ENCODE measurements at regions not wholly inside any gene's neighbourhood (a gene's known extent, or its start where the extent isn't known, plus 50 kb on each side); places are given as distances from the start of the nearest gene placed in this dataset.

- no peak for DNase-seq
Observed at GRCh38 chr10:130407052-130407451, 270.9 kb downstream of the GLRX3 start.

- no peak for DNase-seq
Observed at GRCh38 chr10:130409331-130409730, 273.1 kb downstream of the GLRX3 start.

- DNase-seq = no peak
Observed at GRCh38 chr10:130409931-130410330, 273.7 kb downstream of the GLRX3 start.

DNA sequence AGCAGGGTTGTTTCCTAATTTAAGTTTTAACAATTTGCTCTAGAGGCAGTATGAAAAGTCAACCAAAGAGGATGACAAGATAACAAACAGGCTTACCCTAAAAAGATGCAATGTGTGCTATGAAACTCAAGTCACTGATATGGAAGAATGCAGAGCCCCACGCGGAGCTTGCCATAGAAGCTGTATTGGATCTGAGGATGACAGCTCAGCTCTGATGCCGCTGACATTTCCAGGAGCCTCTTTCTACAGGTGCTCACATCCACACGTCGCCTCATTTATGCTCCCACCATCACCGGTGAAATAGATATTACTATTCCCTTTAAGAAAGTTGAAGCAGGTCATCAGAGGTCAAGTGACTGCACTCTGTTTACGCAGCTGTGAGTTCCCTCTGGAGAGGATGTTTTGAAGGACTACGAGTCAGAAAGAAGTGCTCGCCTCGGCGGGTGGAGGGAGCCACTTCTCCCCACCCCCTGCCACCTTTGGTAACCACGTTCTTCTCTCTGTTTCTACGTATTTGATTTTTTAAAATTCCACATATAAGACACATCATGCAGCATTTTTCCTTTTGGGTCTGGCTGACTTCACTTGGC is 275.4 kb downstream of the GLRX3 start:
- no peak for DNase-seq

GRCh38 chr10:130412317-130412716 is 276.1 kb downstream of the GLRX3 start:
- DNase-seq = no peak

DNA sequence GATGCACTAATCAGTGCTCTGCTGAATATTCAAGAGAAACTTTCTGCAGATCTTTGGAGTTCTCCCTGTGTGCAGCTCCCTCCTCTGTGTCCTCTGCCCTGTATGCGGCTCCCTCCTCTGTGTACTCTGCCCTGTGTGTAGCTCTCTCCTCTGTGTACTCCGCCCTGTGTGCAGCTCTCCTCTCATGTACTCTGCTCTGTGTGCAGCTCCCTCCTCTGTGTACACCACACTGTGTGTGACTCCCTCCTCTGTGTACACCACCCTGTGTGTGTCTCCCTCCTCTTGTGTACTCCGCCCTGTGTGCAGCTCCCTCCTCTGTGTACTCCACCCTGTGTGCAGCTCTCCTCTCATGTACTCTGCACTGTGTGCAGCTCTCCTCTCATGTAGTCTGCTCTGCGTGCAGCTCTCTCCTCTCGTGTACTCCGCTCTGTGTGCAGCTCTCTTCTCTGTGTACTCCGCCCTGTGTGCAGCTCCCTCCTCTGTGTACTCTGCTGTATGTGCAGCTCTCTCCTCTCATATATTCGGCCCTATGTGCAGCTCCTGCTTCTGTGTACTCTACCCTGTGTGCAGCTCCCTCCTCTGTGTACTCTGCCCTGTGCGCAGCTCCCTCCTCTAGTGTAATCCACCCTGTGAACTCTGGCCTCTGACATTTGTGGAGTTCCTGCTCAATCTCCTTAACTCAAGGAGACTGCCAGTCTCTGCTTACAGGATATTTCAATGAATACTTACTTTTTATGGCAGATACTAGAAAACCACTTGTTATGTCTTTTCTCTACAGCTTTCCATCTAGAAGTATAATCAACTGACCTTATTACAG is 280.4 kb downstream of the GLRX3 start:
- DNase-seq = no peak

- no peak for DNase-seq
Observed at GRCh38 chr10:130418731-130419130, 282.5 kb downstream of the GLRX3 start.

DNA sequence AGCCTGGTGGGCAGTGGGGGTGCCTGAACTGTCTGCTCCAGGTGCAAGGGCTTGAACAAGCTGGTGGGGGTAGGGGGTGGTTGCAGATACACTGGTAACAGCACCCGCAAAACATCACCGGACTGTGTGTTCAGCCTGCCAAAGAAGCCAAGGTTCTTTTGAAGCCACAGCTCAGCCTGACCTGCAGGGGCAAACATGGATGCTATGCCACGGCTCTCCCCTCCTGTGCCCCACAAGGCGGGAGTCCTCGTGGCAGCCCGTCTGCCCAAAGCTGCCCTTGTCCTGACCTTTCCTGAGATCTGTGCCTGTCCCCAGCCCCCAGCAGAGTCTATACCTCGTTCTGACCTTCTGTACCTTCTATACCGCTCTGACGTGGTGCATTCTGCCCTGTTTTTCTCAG is 285.7 kb downstream of the GLRX3 start:
- no peak for DNase-seq

GRCh38 chr10:130422366-130423324 is 286.5 kb downstream of the GLRX3 start:
- no peak for DNase-seq

GRCh38 chr10:130423455-130424305 is 287.5 kb downstream of the GLRX3 start:
- no peak for DNase-seq

GRCh38 chr10:130424418-130424817 is 288.2 kb downstream of the GLRX3 start:
- DNase-seq = no peak

DNA sequence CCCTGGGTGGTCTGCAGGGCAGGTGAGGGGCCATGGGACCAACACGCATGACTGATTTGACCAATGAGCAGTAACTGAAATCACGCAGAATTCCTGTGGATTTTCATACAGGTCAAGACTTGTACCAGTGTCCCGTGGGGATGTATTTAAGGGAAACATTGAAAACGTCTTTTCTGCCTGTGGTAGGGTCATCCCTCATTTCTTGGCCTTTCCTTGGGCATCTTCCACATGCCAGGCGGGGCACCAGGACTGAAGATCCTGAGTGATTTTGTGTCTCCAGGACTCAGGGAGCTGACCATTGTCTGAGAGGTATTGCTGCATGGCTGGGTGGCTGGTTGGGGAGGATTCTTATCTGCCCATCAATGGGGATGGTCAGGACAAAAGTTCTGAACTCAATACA is 289.0 kb downstream of the GLRX3 start:
- DNase-seq = no peak

GRCh38 chr10:130425881-130426435 is 289.8 kb downstream of the GLRX3 start:
- no peak for DNase-seq

DNA sequence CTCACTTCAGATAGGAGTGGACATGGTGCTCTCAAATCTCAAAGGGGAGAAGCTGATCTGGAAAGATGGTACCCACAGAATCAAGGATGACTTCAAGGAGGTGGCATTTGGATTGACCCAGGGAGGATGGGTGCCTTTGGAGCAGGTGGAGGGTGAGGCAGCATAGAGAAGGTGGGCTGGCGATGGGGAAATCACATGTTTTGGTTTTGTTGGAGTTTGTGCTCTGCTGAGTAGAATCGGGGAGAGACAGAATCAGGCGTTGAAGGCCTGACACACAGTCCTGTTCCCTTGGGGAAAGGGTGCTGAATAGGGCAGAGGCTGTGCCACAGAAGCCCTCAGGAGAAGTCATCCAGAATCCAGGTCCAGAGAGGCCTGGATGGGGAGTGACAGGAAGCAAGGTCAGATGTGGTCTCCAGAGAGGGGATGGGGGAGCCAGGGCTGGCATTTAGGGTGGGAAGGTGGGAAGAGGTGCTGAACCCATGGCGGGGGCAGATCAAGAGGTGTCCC is 291.1 kb downstream of the GLRX3 start:
- DNase-seq = no peak

DNA sequence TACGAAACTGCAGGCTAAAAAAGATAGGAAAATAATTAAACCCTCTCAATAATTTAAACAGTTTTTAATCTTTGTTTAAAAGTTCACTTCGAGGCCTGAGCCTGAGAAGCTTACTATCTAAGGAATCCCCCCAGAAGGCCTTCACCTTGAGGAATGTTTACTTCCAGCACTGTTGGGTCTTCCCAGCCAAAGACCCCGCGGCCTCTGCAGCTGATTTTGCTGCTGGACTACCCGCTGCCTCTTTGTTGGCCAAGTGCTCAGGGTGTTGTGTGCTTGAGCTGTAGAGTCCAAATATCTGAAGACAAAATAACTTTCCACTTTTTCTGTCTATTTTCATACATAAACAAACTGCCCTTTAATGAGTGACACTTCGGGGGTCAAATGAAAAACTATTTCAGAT is 292.7 kb downstream of the GLRX3 start:
- no peak for DNase-seq

DNA sequence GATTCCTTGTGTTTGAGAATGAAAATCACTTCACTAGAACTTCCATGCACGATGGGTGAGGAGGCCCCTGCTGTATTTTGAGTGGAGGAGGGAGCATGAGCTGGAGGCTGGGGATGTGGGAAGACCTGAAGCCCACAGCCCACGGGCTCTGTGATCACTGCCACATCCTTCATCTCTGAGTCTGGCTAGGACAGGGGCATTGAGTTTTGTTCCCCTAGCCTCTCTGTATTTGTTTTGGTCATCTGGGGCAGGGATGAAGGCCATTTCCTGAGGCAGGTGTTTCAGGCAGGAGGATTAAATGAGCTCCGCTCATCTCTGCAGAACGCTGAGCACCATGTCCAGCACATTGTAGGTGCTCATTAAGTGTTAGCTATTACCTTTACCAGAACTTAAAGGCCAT is 293.6 kb downstream of the GLRX3 start:
- no peak for DNase-seq

DNA sequence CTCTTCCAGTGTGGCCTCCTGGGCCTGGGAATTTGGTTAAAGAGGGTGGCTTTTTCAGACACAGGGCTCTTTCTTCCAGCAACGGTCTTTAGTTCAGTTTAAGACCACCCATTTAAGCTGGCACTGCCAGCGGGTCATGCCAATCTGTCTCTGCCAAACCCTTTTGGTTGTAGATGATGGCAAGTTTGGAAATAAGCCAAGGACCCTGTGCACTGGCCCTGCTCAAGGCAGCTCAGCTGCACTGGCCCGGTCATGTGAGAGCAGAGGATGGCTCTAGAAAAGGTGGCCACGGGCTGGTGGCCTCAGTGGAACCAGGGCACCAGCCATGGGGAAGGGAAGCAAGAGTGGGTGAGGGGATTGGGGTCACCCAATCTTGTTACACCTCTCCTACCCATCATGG is 294.1 kb downstream of the GLRX3 start:
- DNase-seq = no peak

DNA sequence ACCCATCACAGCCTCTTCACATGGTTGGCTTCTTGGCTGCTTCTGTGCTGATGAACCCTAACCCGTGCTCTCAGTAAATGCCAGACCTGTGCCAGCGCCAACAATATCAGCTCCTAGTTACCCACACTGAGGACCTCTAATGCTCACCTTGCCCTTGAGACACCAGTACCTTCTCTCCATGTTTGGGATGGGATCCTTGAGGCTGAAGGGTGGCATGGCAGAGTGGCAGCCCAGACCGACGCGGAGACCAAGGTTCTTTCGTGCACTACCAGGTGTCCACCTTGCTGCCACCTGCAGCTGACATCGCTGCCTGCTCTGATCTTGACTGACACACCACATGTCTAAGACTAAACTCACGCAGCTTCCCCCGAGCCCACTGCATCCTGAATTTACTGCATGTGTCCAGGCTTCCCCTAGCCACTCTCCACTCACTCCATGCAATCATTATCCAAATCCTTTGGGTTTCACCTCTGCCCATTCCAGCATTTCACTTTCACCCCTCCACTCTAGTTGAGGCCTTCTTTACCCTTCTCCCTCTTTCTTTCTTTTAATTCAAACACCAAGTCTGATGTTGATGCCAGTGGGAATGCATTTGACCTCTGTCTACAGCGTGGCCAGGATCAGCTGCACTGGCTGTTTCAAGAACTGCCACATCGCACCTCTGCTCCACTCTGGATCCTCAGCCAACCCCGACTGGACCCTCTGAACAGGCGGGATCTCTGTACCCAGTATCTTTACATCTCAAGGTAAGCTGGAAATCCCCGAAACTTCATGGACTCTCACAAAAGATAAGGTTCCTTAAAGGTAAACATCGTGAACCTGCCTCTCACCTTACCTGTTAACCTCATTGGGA is 294.9 kb downstream of the GLRX3 start:
- no peak for DNase-seq

- DNase-seq = no peak
Observed at GRCh38 chr10:130432271-130432670, 296.1 kb downstream of the GLRX3 start.

DNA sequence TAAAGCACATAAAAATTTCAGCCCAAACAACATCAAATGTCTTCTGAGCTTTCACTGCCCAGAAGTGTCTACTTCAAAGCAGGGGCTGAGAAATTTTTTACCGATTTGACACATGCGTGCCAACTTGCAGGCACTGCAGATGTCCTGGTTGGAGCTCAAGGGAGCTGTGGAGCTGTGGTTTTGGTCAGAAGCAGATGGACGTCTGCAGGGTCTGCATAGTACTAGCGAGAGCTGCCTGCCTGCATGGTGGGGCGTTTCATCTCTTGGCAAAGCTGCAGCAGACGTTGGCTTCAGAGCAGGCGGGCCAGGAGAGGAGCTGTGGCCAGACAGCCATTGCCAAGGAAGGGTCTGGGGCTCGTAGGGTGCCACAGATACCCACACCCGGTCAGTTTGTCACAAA is 296.7 kb downstream of the GLRX3 start:
- DNase-seq = no peak

Measured in COR-L47 (cell line).